Ishikawa (cell line): ENCODE measurements at regions not wholly inside any gene's neighbourhood (a gene's known extent, or its start where the extent isn't known, plus 50 kb on each side); places are given as distances from the start of the nearest gene placed in this dataset.

Source experiments
- CEBPB ChIP-seq: IDR thresholded peaks from 2 replicates; pipeline ENCODE4 v1.6.1; 2012
- CREB1 ChIP-seq: IDR thresholded peaks from 2 replicates; pipeline ENCODE4 v1.6.1; 2012; ENCODE audit warnings: low read depth
- EGR1 ChIP-seq: IDR thresholded peaks from 2 replicates; pipeline ENCODE4 v1.6.1; 2012
- EP300 ChIP-seq: IDR thresholded peaks from 2 replicates; pipeline ENCODE4 v1.6.1; 2012; ENCODE audit warnings: borderline replicate concordance
- FOXM1 ChIP-seq: IDR thresholded peaks from 2 replicates; pipeline ENCODE4 v1.6.1; 2012; ENCODE audit warnings: low read depth, borderline replicate concordance
- NFIC ChIP-seq: IDR thresholded peaks from 2 replicates; pipeline ENCODE4 v1.6.1; 2012
- RAD21 ChIP-seq: IDR thresholded peaks from 2 replicates; pipeline ENCODE4 v1.6.1; 2012; ENCODE audit warnings: low read depth
- REST ChIP-seq: IDR thresholded peaks from 2 replicates; pipeline ENCODE4 v1.6.1; 2012; ENCODE audit warnings: low read depth, mild to moderate bottlenecking
- TAF1 ChIP-seq: IDR thresholded peaks from 2 replicates; pipeline ENCODE4 v1.6.1; 2012; ENCODE audit warnings: low read depth, mild to moderate bottlenecking
- TCF12 ChIP-seq: IDR thresholded peaks from 2 replicates; pipeline ENCODE4 v1.6.1; 2012; ENCODE audit warnings: low read depth
- TEAD4 ChIP-seq: IDR thresholded peaks from 2 replicates; pipeline ENCODE4 v1.6.1; 2012
- YY1 ChIP-seq: IDR thresholded peaks from 2 replicates; pipeline ENCODE4 v1.6.1; 2012; ENCODE audit warnings: low read depth
- ZBTB7A ChIP-seq: IDR thresholded peaks from 2 replicates; pipeline ENCODE4 v1.6.1; 2012; ENCODE audit warnings: low read depth
- TF ChIP-seq, protein P1 (sequence below): IDR thresholded peaks from 2 replicates; pipeline ENCODE4 v1.6.1; 2012
- TF ChIP-seq, protein P2 (sequence below): IDR thresholded peaks from 2 replicates; pipeline ENCODE4 v1.6.1; 2012

DNA sequence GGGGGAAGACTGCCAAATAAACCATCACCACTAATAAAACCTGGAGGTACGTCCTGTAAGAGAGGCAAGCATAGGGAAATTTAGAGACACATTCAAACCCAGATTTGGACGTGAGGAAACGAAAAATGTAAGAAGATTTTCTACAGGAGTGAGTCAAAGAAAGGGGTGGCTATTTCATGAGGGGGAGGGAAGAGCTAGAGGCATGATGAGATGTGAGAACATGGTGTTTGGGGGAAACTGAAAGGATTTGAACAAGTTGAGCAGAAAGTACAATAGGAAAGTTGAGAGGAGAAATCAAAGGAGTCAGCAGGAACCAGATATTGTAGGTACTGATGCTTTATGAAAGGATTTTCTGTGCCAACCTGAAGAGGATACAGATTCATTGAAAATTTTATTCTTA lies 179.1 kb upstream of the HS3ST5 start:
- TF ChIP-seq TAF1 (no peak), FOXM1 (no peak), NFIC (no peak), TCF12 (no peak), CREB1 (no peak), CEBPB (no peak), YY1 (no peak), ZBTB7A (no peak), EGR1 (no peak), REST (no peak)
- TF ChIP-seq, protein P1, sequence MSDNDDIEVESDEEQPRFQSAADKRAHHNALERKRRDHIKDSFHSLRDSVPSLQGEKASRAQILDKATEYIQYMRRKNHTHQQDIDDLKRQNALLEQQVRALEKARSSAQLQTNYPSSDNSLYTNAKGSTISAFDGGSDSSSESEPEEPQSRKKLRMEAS: no peak
- TF ChIP-seq, protein P2, sequence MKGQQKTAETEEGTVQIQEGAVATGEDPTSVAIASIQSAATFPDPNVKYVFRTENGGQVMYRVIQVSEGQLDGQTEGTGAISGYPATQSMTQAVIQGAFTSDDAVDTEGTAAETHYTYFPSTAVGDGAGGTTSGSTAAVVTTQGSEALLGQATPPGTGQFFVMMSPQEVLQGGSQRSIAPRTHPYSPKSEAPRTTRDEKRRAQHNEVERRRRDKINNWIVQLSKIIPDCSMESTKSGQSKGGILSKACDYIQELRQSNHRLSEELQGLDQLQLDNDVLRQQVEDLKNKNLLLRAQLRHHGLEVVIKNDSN: no peak

- TF ChIP-seq RAD21 (no peak), NFIC (no peak), CREB1 (no peak), CEBPB (no peak), ZBTB7A (no peak), TAF1 (no peak), EP300 (no peak), TEAD4 (no peak), EGR1 (no peak), YY1 (no peak), REST (no peak), FOXM1 (no peak), TCF12 (no peak)
- TF ChIP-seq, protein P2: no peak
- TF ChIP-seq, protein P1: no peak
These were observed 178.2 kb upstream of the HS3ST5 start for GRCh38 chr6:114520976-114521375.

- TF ChIP-seq CREB1: no peak
- no peak for TF ChIP-seq TCF12
These were observed 171.3 kb upstream of the HS3ST5 start for GRCh38 chr6:114514170-114514569.

GRCh38 chr6:114471450-114471849 lies 128.6 kb upstream of the HS3ST5 start:
- TF ChIP-seq NFIC (no peak), RAD21 (no peak), TEAD4 (no peak), CREB1 (no peak), TAF1 (no peak), YY1 (no peak), EP300 (no peak), ZBTB7A (no peak), CEBPB (no peak), TCF12 (no peak), FOXM1 (no peak), REST (no peak), EGR1 (no peak)
- TF ChIP-seq, protein P2: no peak
- TF ChIP-seq, protein P1: no peak
